K562 (cell line): ENCODE measurements at regions not wholly inside any gene's neighbourhood (a gene's known extent, or its start where the extent isn't known, plus 50 kb on each side); places are given as distances from the start of the nearest gene placed in this dataset.

Experiments used
- ATAC-seq: fragments of 200-7000 bp; cut with Tn5 transposase; 3 replicates; pipeline ENCODE4 v1.9.1; 2020; ENCODE audit warnings: moderate library complexity
- BruUV-seq: library from RNA; stranded (reverse); fragments of 400-500 nt; replicated peaks from 2 replicates; lab custom pipeline; 2021; lab: Mats Ljungman, UMichigan
- CTCF ChIA-PET: fragments of 300-600 bp; formaldehyde crosslinking; extraction: SDS; loops from one replicate; lab custom pipeline; 2021; ENCODE audit warnings: low intra/inter-chr PET ratio; lab: Yijun Ruan, JAX
- POLR2A ChIA-PET: fragments of 300-600, 350-650 bp; sonication (Branson Sonifier 250); formaldehyde crosslinking; extraction: SDS; loops from one replicate; lab custom pipeline; 2021; ENCODE audit warnings: antibody characterized with exemption, inconsistent platforms; lab: Yijun Ruan, JAX
- DNase-seq, 4 experiments: peaks; one replicate each; pipeline versions ENCODE4 v3.0.0 to v3.0.0-alpha.2; 2011 to 2018; ENCODE audit warnings: low spot score in 3 of 4, mixed read lengths in 3 of 4; ENCODE audit errors: extremely low read depth in 1 of 4
- FAIRE-seq: peaks from 2 replicates; lab custom pipeline; 2011; peaks lifted over from hg19 to GRCh38; lab: Jason Lieb, UNC
- H2AFZ ChIP-seq: 2 replicates; pipeline ENCODE4 v1.6.0; 2011; ENCODE audit warnings: low read depth, low read length, control low read depth, inconsistent platforms
- H3K27ac ChIP-seq: fragments of 200-600 bp; 3 replicates; pipeline ENCODE4 v1.8.0; 2011; ENCODE audit warnings: low read depth, mild to moderate bottlenecking, control low read depth, inconsistent platforms, low read length, moderate library complexity, mixed read lengths; ENCODE audit errors: extremely low read depth
- H3K27me3 ChIP-seq, 2 experiments: fragments of 300-600 bp in 1 of 2; 2 replicates in 1 of 2; 3 replicates in 1 of 2; pipeline versions ENCODE4 v1.6.0 to v1.8.0; 2011; ENCODE audit warnings: inconsistent platforms in 2 of 2, low read length in 2 of 2, mild to moderate bottlenecking in 1 of 2, mixed read lengths in 1 of 2, moderate library complexity in 1 of 2; ENCODE audit not compliant: control insufficient read depth in 2 of 2, insufficient read depth in 2 of 2
- H3K36me3 ChIP-seq: fragments of 300-600 bp; 3 replicates; pipeline ENCODE4 v1.8.0; 2011; ENCODE audit warnings: mild to moderate bottlenecking, low read length, inconsistent platforms; ENCODE audit not compliant: control insufficient read depth, insufficient read depth
- H3K4me1 ChIP-seq, 2 experiments: fragments of 200-600 bp in 1 of 2; replicated peaks in 1 of 2; 2 replicates in 1 of 2; 3 replicates in 1 of 2; pipeline versions ENCODE4 v1.5.1 to v1.8.0; 2011; ENCODE audit warnings: inconsistent platforms in 2 of 2, low read length in 2 of 2, mild to moderate bottlenecking in 1 of 2, mixed read lengths in 1 of 2, moderate library complexity in 1 of 2; ENCODE audit not compliant: control insufficient read depth in 2 of 2, insufficient read depth in 2 of 2
- H3K4me2 ChIP-seq: 2 replicates; pipeline ENCODE4 v1.6.1; 2011; ENCODE audit warnings: low read length, control low read depth, inconsistent platforms, mixed read lengths; ENCODE audit not compliant: insufficient read depth
- H3K4me3 ChIP-seq: fragments of 200-600 bp; sonication (generic), shearing (Covaris generic); 2 replicates; pipeline ENCODE4 v1.5.1; 2016; ENCODE audit warnings: control low read depth, inconsistent platforms
- H3K79me2 ChIP-seq: fragments of 200-600 bp; 3 replicates; pipeline ENCODE4 v1.8.0; 2011; ENCODE audit warnings: low read length, inconsistent platforms; ENCODE audit not compliant: control insufficient read depth, insufficient read depth
- H3K9ac ChIP-seq, 2 experiments: 2 replicates each; pipeline versions ENCODE4 v1.6.0 to v1.6.1; 2011; ENCODE audit warnings: low read depth in 2 of 2, low read length in 2 of 2, control low read depth in 1 of 2, inconsistent platforms in 1 of 2, mild to moderate bottlenecking in 1 of 2, mixed read lengths in 1 of 2; ENCODE audit not compliant: insufficient read depth in 1 of 2
- H3K9me1 ChIP-seq: one replicate; pipeline ENCODE4 v1.6.0; 2011; ENCODE audit warnings: inconsistent platforms, mild to moderate bottlenecking, low read length, moderate library complexity; ENCODE audit not compliant: control insufficient read depth, insufficient read depth
- H3K9me3 ChIP-seq: replicated peaks from 2 replicates; pipeline ENCODE4 v1.5.1; 2011; ENCODE audit warnings: low read depth, low read length, inconsistent platforms; ENCODE audit not compliant: control insufficient read depth, insufficient read depth
- H4K20me1 ChIP-seq: replicated peaks from 2 replicates; pipeline ENCODE4 v1.6.1; 2011; ENCODE audit warnings: low read length, inconsistent platforms, mixed read lengths; ENCODE audit not compliant: control insufficient read depth, insufficient read depth
- DLX4 ChIP-seq: fragments of 250-450 bp; sonication (Bioruptor Pico); IDR thresholded peaks from 2 replicates; pipeline ENCODE4 v1.6.1; 2021; ENCODE audit warnings: mild to moderate bottlenecking
- HMG20B ChIP-seq: fragments of 250-450 bp; sonication (Bioruptor Pico); IDR thresholded peaks from 2 replicates; pipeline ENCODE4 v1.5.0; 2021; ENCODE audit warnings: mild to moderate bottlenecking
- JUND ChIP-seq, 2 experiments: IDR thresholded peaks; 2 replicates in 1 of 2; 3 replicates in 1 of 2; pipeline ENCODE4 v1.6.1; 2011; ENCODE audit warnings: borderline replicate concordance in 2 of 2, low read depth in 2 of 2, low read length in 2 of 2, improper control_type of control experiment in 1 of 2, missing biosample characterization in 1 of 2, missing genetic modification characterization in 1 of 2, missing genetic modification reagents in 1 of 2
- KAT7 ChIP-seq: sonication (generic); formaldehyde crosslinking; IDR thresholded peaks from 2 replicates; pipeline ENCODE4 v1.8.0; 2022; ENCODE audit warnings: missing genetic modification reagents, mild to moderate bottlenecking, borderline replicate concordance
- L3MBTL2 ChIP-seq: fragments of 450-650 bp; IDR thresholded peaks from 2 replicates; pipeline ENCODE4 v1.6.1; 2016; ENCODE audit warnings: mild to moderate bottlenecking, moderate library complexity
- MAFG ChIP-seq: fragments of 450-650 bp; conservative IDR thresholded peaks from 2 replicates; pipeline ENCODE4 v1.6.1; 2016; ENCODE audit warnings: missing genetic modification characterization, missing compliant biosample characterization
- NFE2 ChIP-seq: IDR thresholded peaks from 2 replicates; pipeline ENCODE4 v1.6.1; 2014; ENCODE audit warnings: antibody characterized with exemption, low read depth
- PML ChIP-seq: IDR thresholded peaks from 2 replicates; pipeline ENCODE4 v1.6.1; 2012; ENCODE audit warnings: low read length, inconsistent platforms
- TARDBP ChIP-seq: fragments of 450-650 bp; IDR thresholded peaks from 2 replicates; pipeline ENCODE4 v1.6.1; 2016
- TCF15 ChIP-seq: fragments of 250-450 bp; sonication (Bioruptor Pico); IDR thresholded peaks from 2 replicates; pipeline ENCODE4 v1.8.0; 2022; ENCODE audit warnings: moderate library complexity, mild to moderate bottlenecking, inconsistent platforms
- ZNF436 ChIP-seq: fragments of 250-450, 450-650 bp; sonication (Bioruptor Pico); formaldehyde crosslinking; IDR thresholded peaks from 2 replicates; pipeline ENCODE4 v1.7.0; 2020; ENCODE audit warnings: mild to moderate bottlenecking
- ZSCAN29 ChIP-seq: fragments of 450-650 bp; IDR thresholded peaks from 2 replicates; pipeline ENCODE4 v1.6.1; 2017
- WGBS: fragments of 100-300 bp; shearing (Covaris generic); methylation state at CpG from one replicate; pipeline ENCODE4 v1.1.6; 2016; ENCODE audit warnings: low coverage, mixed read lengths; ENCODE audit not compliant: insufficient coverage; ENCODE audit errors: missing lambda C conversion rate; 5-methylcytosine and 5-hydroxymethylcytosine counted together
- in situ Hi-C: fragments of 300-500 bp; cut with MboI; formaldehyde crosslinking; loops from 4 replicates; pipeline ENCODE4 v1.15.0; 2018; ENCODE audit warnings: inconsistent platforms, mixed read lengths
- intact Hi-C: fragments of 100-400 bp; cut with micrococcal nuclease; formaldehyde crosslinking; loops from 2 replicates; pipeline ENCODE4 v1.14.2; 2022

- TF ChIP-seq ZNF436 (CRISPR knock-in tag) (no peak), L3MBTL2 (no peak), ZSCAN29 (no peak), PML (no peak), TCF15 (CRISPR knock-in tag) (no peak), DLX4 (CRISPR knock-in tag) (no peak), KAT7 (no peak)
- TF ChIP-seq, all 486 proteins: peak for 0
Measured at GRCh38 chr7:156478486-156478885, 162.1 kb upstream of the RNF32 start (continued).

GRCh38 chr7:156475666-156476065, 164.9 kb upstream of the RNF32 start:
- FAIRE-seq (no peak), ATAC-seq (no peak), DNase-seq (peak in 2 of 4 experiments; percentile 16 to 32)
- Histone ChIP-seq H3K9me3 (no peaks in the 10 kb centered on the region), H3K4me1 (peaks cover 0 to 6% of the 10 kb centered on the region in 2 experiments; a peak in 1 of 5 replicates), H3K36me3 (no peaks in the 10 kb centered on the region), H3K4me3 (no peak overlapping the region), H3K79me2 (no peaks in the 10 kb centered on the region), H3K9me1 (no peaks in the 10 kb centered on the region), H3K27ac (no peak overlapping the region), H3K4me2 (no peak overlapping the region), H3K9ac (no peak overlapping the region), H4K20me1 (no peaks in the 10 kb centered on the region), H2AFZ (no peak overlapping the region), H3K27me3 (peaks cover 26 to 45% of the 10 kb centered on the region in 2 experiments)
- intact Hi-C loops, result no loop called here
- in situ Hi-C loops, result loop anchor here (10.0 kb wide), 1 partner anchor 661 kb away; the partner anchor contains the start of gene SHH
- ChIA-PET CTCF (no interaction called here), POLR2A (no interaction called here)
- no TSS peak for BruUV-seq
- TF ChIP-seq TARDBP (no peak), MAFG (tag) (0 out of 2 replicates have a peak, but pooled peaks have one; percentile 16), JUND (IDR thresholded peaks at IDR 0.05; ENCODE audit: borderline replicate concordance, low read depth, low read length) (peak; percentile 19; the same call in 1 of the 2 replicates), JUND (tag; IDR thresholded peaks at IDR 0.05; ENCODE audit: borderline replicate concordance, low read depth, low read length) (no peak; the same call in 2 of the 3 replicates), HMG20B (CRISPR knock-in tag) (no peak), NFE2 (peak; percentile 52)
- 2% methylated on average over 5 of the region's 5 CpGs for whole genome bisulfite sequencing
